ENCODE measurements at regions not wholly inside any gene's neighbourhood (a gene's known extent, or its start where the extent isn't known, plus 50 kb on each side); places are given as distances from the start of the nearest gene placed in this dataset.

DNA sequence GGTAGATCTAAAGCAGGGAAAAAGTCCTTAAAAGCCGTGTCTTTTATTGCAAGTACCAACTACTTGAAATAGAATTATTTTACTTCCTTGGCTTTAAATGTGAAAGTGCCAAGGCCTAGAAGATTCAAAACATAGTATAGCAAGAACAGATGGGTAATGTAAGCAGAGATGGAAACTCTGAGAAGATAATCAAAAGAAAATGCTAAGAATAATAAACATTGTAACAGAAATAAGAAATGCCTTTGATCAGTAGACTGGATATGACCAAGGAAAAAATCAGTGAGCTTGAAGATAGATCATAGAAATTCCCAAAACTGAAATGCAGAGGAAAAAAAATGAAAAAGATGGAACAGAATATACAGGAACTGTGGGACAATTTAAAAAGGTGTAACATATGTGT lies 113.1 kb downstream of the BLID start:
- TF ChIP-seq, protein P1, sequence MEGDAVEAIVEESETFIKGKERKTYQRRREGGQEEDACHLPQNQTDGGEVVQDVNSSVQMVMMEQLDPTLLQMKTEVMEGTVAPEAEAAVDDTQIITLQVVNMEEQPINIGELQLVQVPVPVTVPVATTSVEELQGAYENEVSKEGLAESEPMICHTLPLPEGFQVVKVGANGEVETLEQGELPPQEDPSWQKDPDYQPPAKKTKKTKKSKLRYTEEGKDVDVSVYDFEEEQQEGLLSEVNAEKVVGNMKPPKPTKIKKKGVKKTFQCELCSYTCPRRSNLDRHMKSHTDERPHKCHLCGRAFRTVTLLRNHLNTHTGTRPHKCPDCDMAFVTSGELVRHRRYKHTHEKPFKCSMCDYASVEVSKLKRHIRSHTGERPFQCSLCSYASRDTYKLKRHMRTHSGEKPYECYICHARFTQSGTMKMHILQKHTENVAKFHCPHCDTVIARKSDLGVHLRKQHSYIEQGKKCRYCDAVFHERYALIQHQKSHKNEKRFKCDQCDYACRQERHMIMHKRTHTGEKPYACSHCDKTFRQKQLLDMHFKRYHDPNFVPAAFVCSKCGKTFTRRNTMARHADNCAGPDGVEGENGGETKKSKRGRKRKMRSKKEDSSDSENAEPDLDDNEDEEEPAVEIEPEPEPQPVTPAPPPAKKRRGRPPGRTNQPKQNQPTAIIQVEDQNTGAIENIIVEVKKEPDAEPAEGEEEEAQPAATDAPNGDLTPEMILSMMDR (IDR thresholded peaks at IDR 0.05; ENCODE audit: insufficient read depth, low read length, poor library complexity, severe bottlenecking), result no peak
- TF ChIP-seq EZH2phosphoT487 (conservative IDR thresholded peaks at IDR 0.05; ENCODE audit: low read length), result no peak
- no peak overlapping the region for H3K9ac ChIP-seq (ENCODE audit: low read length)
- H3K4me3 ChIP-seq (ENCODE audit: insufficient read depth, low read length, poor library complexity, severe bottlenecking), result no peak overlapping the region
- H3K27me3 ChIP-seq (ENCODE audit: low read length), result no peaks in the 10 kb centered on the region
- H4K20me1 ChIP-seq (ENCODE audit: low read depth, low read length), result no peaks in the 10 kb centered on the region
- H2AFZ ChIP-seq (ENCODE audit: low read depth, low read length, severe bottlenecking), result no peak overlapping the region
- no peaks in the 10 kb centered on the region for H3K79me2 ChIP-seq (ENCODE audit: insufficient read depth, low read length)
- no peak overlapping the region for H3K27ac ChIP-seq (ENCODE audit: low read depth, low read length)
- no peak overlapping the region for H3K4me2 ChIP-seq (ENCODE audit: low read depth, low read length, poor library complexity, severe bottlenecking)
- no peaks in the 10 kb centered on the region for H3F3A ChIP-seq (ENCODE audit: insufficient read depth)
- no peaks in the 10 kb centered on the region; the same call in 1 of the 2 replicates for H3K9me2 ChIP-seq (replicated peaks; ENCODE audit: insufficient read depth, low read length)
- no peaks in the 10 kb centered on the region for H3K36me3 ChIP-seq (ENCODE audit: low read length)
- no peaks in the 10 kb centered on the region for H3K9me3 ChIP-seq (ENCODE audit: insufficient read depth, low read length)

DNA sequence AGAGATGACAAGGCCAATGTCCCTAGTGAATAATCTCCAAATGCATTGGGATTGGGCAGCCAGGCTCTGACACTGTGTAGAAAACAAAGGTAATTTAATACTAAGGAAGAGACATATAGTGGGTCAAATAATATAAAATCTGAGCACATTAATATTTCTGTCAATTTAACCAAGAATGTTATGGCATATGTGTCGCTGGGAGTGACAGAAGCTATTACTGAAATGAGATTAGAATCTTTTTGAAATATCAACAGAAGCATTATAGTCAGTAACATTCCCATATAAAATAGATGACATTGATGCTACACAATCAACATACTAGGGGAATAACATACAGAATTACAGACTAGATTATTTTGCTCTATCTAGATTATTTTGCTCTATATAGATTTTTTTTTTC lies 114.0 kb downstream of the BLID start:
- Histone ChIP-seq H3K9me2 (replicated peaks; ENCODE audit: insufficient read depth, low read length) (no peaks in the 10 kb centered on the region; the same call in 1 of the 2 replicates), H3K27ac (ENCODE audit: low read depth, low read length) (no peak overlapping the region), H3K9me3 (ENCODE audit: insufficient read depth, low read length) (no peaks in the 10 kb centered on the region), H2AFZ (ENCODE audit: low read depth, low read length, severe bottlenecking) (no peak overlapping the region), H3K4me3 (ENCODE audit: insufficient read depth, low read length, poor library complexity, severe bottlenecking) (no peak overlapping the region), H3K36me3 (ENCODE audit: low read length) (no peaks in the 10 kb centered on the region), H3K9ac (ENCODE audit: low read length) (no peak overlapping the region), H3K79me2 (ENCODE audit: insufficient read depth, low read length) (no peaks in the 10 kb centered on the region), H3K27me3 (ENCODE audit: low read length) (no peaks in the 10 kb centered on the region), H3F3A (ENCODE audit: insufficient read depth) (no peaks in the 10 kb centered on the region), H4K20me1 (ENCODE audit: low read depth, low read length) (no peaks in the 10 kb centered on the region), H3K4me2 (ENCODE audit: low read depth, low read length, poor library complexity, severe bottlenecking) (no peak overlapping the region)
- TF ChIP-seq EZH2phosphoT487 (conservative IDR thresholded peaks at IDR 0.05; ENCODE audit: low read length), result no peak
- TF ChIP-seq, protein P1 (IDR thresholded peaks at IDR 0.05; ENCODE audit: insufficient read depth, low read length, poor library complexity, severe bottlenecking), result no peak

DNA sequence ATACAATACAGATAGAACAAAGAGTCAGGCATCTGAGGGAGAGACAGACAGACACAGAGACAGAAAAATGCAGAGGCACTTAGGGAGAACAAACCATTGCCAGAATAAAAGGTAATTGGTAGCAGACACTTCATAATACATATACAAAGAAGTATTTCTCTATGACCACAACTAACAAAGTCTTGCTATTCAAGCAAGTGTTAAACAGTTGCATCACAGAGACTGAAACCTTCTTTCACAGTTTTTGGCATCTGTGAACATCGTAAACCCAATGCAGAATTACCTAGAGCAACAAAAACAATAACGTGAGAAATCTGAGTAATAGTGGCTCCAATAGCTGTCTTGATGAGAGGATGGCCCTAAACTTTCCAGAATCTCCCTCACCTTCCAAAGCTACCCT lies 116.4 kb downstream of the BLID start:
- Histone ChIP-seq H3K9ac (ENCODE audit: low read length) (no peak overlapping the region), H4K20me1 (ENCODE audit: low read depth, low read length) (no peaks in the 10 kb centered on the region), H3K4me3 (ENCODE audit: insufficient read depth, low read length, poor library complexity, severe bottlenecking) (no peak overlapping the region), H3K9me3 (ENCODE audit: insufficient read depth, low read length) (no peaks in the 10 kb centered on the region), H3F3A (ENCODE audit: insufficient read depth) (no peaks in the 10 kb centered on the region), H3K36me3 (ENCODE audit: low read length) (no peaks in the 10 kb centered on the region), H3K79me2 (ENCODE audit: insufficient read depth, low read length) (no peaks in the 10 kb centered on the region), H3K9me2 (replicated peaks; ENCODE audit: insufficient read depth, low read length) (no peaks in the 10 kb centered on the region; the same call in 1 of the 2 replicates), H3K4me2 (ENCODE audit: low read depth, low read length, poor library complexity, severe bottlenecking) (no peak overlapping the region), H2AFZ (ENCODE audit: low read depth, low read length, severe bottlenecking) (no peak overlapping the region), H3K27ac (ENCODE audit: low read depth, low read length) (no peak overlapping the region), H3K27me3 (ENCODE audit: low read length) (no peaks in the 10 kb centered on the region)
- TF ChIP-seq EZH2phosphoT487 (conservative IDR thresholded peaks at IDR 0.05; ENCODE audit: low read length), result no peak
- TF ChIP-seq, protein P1 (IDR thresholded peaks at IDR 0.05; ENCODE audit: insufficient read depth, low read length, poor library complexity, severe bottlenecking), result no peak

All from SU-DHL-6 (cell line).